ENCODE measurements at regions not wholly inside any gene's neighbourhood (a gene's known extent, or its start where the extent isn't known, plus 50 kb on each side); places are given as distances from the start of the nearest gene placed in this dataset.

- no peak overlapping the region for H3K27ac ChIP-seq (ENCODE audit: insufficient read depth, low read depth, low read length, poor library complexity, severe bottlenecking)
- H3K4me1 ChIP-seq (ENCODE audit: control insufficient read depth, insufficient read depth, low read length) = peaks cover 9% of the 10 kb centered on the region
- H3K9me3 ChIP-seq (ENCODE audit: control insufficient read depth, low read length) = no peaks in the 10 kb centered on the region
- H3K4me3 ChIP-seq (ENCODE audit: insufficient read depth, low read depth, low read length) = no peak overlapping the region
- no peaks in the 10 kb centered on the region for H3K36me3 ChIP-seq (ENCODE audit: control insufficient read depth, insufficient read depth, low read length)
- no peaks in the 10 kb centered on the region for H3K27me3 ChIP-seq (ENCODE audit: control insufficient read depth, insufficient read depth, low read length, poor library complexity, severe bottlenecking)
- 83 to 88% methylated on average over 8 of the region's 8 CpGs for WGBS, 2 experiments
Observed at GRCh38 chr10:123599366-123599849, 66.7 kb upstream of the GPR26 start.

GRCh38 chr10:123600177-123600576, 66.0 kb upstream of the GPR26 start:
- 96 to 97% methylated on average over 3 of the region's 3 CpGs for WGBS, 2 experiments
- Histone ChIP-seq H3K27ac (ENCODE audit: insufficient read depth, low read depth, low read length, poor library complexity, severe bottlenecking) (no peak overlapping the region), H3K4me1 (ENCODE audit: control insufficient read depth, insufficient read depth, low read length) (peaks cover 9% of the 10 kb centered on the region), H3K27me3 (ENCODE audit: control insufficient read depth, insufficient read depth, low read length, poor library complexity, severe bottlenecking) (no peaks in the 10 kb centered on the region), H3K9me3 (ENCODE audit: control insufficient read depth, low read length) (no peaks in the 10 kb centered on the region), H3K36me3 (ENCODE audit: control insufficient read depth, insufficient read depth, low read length) (no peaks in the 10 kb centered on the region), H3K4me3 (ENCODE audit: insufficient read depth, low read depth, low read length) (no peak overlapping the region)

GRCh38 chr10:123603130-123603529, 63.0 kb upstream of the GPR26 start:
- H3K4me3 ChIP-seq (ENCODE audit: insufficient read depth, low read depth, low read length) = no peak overlapping the region
- H3K4me1 ChIP-seq (ENCODE audit: control insufficient read depth, insufficient read depth, low read length) = peaks cover 24% of the 10 kb centered on the region
- no peaks in the 10 kb centered on the region for H3K36me3 ChIP-seq (ENCODE audit: control insufficient read depth, insufficient read depth, low read length)
- H3K27me3 ChIP-seq (ENCODE audit: control insufficient read depth, insufficient read depth, low read length, poor library complexity, severe bottlenecking) = no peaks in the 10 kb centered on the region
- no peak overlapping the region for H3K27ac ChIP-seq (ENCODE audit: insufficient read depth, low read depth, low read length, poor library complexity, severe bottlenecking)
- 80 to 85% methylated on average over 4 of the region's 4 CpGs for WGBS, 2 experiments
- H3K9me3 ChIP-seq (ENCODE audit: control insufficient read depth, low read length) = no peaks in the 10 kb centered on the region

DNA sequence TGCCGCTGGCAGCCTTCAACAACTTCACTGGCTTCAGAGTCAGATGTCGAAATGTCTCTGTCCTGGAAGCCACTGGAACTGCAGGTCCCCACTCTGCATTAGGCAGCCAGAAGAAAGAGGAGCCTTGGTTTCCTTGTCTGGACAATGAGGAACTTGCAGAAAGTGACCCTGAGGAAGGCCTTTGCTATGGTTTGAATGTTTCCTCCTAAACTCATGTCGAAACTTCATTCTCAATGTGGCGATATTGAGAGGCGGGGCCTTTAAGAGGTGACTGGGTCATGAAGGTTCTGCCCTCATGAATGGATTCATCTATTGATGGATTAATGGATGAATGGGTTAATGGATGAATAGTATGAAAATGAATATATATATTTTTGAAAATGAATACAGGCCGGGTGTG, 61.6 kb upstream of the GPR26 start:
- Histone ChIP-seq H3K9me3 (ENCODE audit: control insufficient read depth, low read length) (no peaks in the 10 kb centered on the region), H3K4me1 (ENCODE audit: control insufficient read depth, insufficient read depth, low read length) (peaks cover 28% of the 10 kb centered on the region)
- 80% methylated on average over 6 of the region's 6 CpGs for WGBS, 2 experiments

GRCh38 chr10:123606006-123606405, 60.1 kb upstream of the GPR26 start:
- Histone ChIP-seq H3K4me1 (ENCODE audit: control insufficient read depth, insufficient read depth, low read length) (peaks cover 28% of the 10 kb centered on the region), H3K4me3 (ENCODE audit: insufficient read depth, low read depth, low read length) (no peak overlapping the region), H3K27ac (ENCODE audit: insufficient read depth, low read depth, low read length, poor library complexity, severe bottlenecking) (no peak overlapping the region), H3K27me3 (ENCODE audit: control insufficient read depth, insufficient read depth, low read length, poor library complexity, severe bottlenecking) (no peaks in the 10 kb centered on the region), H3K9me3 (ENCODE audit: control insufficient read depth, low read length) (no peaks in the 10 kb centered on the region), H3K36me3 (ENCODE audit: control insufficient read depth, insufficient read depth, low read length) (no peaks in the 10 kb centered on the region)
- WGBS, 2 experiments = 91 to 92% methylated on average over 9 of the region's 9 CpGs

More for the DNA sequence above, 61.6 kb upstream of the GPR26 start:
- Histone ChIP-seq H3K4me3 (ENCODE audit: insufficient read depth, low read depth, low read length) (no peak overlapping the region), H3K27me3 (ENCODE audit: control insufficient read depth, insufficient read depth, low read length, poor library complexity, severe bottlenecking) (no peaks in the 10 kb centered on the region), H3K36me3 (ENCODE audit: control insufficient read depth, insufficient read depth, low read length) (no peaks in the 10 kb centered on the region), H3K27ac (ENCODE audit: insufficient read depth, low read depth, low read length, poor library complexity, severe bottlenecking) (no peak overlapping the region)

DNA sequence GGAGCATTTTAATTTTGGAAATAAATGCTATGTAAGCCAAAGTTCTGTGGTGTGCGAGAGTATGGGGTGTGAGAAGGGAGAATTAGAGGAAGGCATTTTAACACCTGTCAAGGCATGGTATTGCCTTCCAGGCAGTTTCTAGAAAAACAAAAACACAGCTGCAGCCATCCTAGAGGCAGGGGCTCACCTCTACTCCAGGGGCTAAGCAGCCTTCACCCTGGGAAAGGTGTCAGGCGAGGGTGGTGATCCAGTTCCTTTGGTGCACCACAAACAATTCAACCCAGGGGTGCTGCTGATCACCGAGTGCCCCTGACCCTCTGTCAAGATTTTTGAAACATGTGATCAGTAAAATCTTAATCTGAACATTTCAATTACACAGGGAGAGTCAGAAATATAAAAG, 59.2 kb upstream of the GPR26 start:
- peaks cover 28% of the 10 kb centered on the region for H3K4me1 ChIP-seq (ENCODE audit: control insufficient read depth, insufficient read depth, low read length)
- no peaks in the 10 kb centered on the region for H3K36me3 ChIP-seq (ENCODE audit: control insufficient read depth, insufficient read depth, low read length)
- no peaks in the 10 kb centered on the region for H3K27me3 ChIP-seq (ENCODE audit: control insufficient read depth, insufficient read depth, low read length, poor library complexity, severe bottlenecking)
- H3K27ac ChIP-seq (ENCODE audit: insufficient read depth, low read depth, low read length, poor library complexity, severe bottlenecking) = no peak overlapping the region
- H3K4me3 ChIP-seq (ENCODE audit: insufficient read depth, low read depth, low read length) = no peak overlapping the region
- no peaks in the 10 kb centered on the region for H3K9me3 ChIP-seq (ENCODE audit: control insufficient read depth, low read length)
- 36 to 43% methylated on average over 3 of the region's 3 CpGs for WGBS, 2 experiments

GRCh38 chr10:123607386-123607785, 58.8 kb upstream of the GPR26 start:
- Histone ChIP-seq H3K27ac (ENCODE audit: insufficient read depth, low read depth, low read length, poor library complexity, severe bottlenecking) (no peak overlapping the region), H3K27me3 (ENCODE audit: control insufficient read depth, insufficient read depth, low read length, poor library complexity, severe bottlenecking) (no peaks in the 10 kb centered on the region), H3K4me3 (ENCODE audit: insufficient read depth, low read depth, low read length) (no peak overlapping the region), H3K9me3 (ENCODE audit: control insufficient read depth, low read length) (no peaks in the 10 kb centered on the region), H3K4me1 (ENCODE audit: control insufficient read depth, insufficient read depth, low read length) (peaks cover 28% of the 10 kb centered on the region), H3K36me3 (ENCODE audit: control insufficient read depth, insufficient read depth, low read length) (no peaks in the 10 kb centered on the region)
- 0% methylated on average over 1 of the region's 1 CpG for WGBS, 2 experiments

GRCh38 chr10:123608047-123608446, 58.1 kb upstream of the GPR26 start:
- no peak overlapping the region for H3K27ac ChIP-seq (ENCODE audit: insufficient read depth, low read depth, low read length, poor library complexity, severe bottlenecking)
- H3K27me3 ChIP-seq (ENCODE audit: control insufficient read depth, insufficient read depth, low read length, poor library complexity, severe bottlenecking) = no peaks in the 10 kb centered on the region
- no peaks in the 10 kb centered on the region for H3K9me3 ChIP-seq (ENCODE audit: control insufficient read depth, low read length)
- WGBS, 2 experiments = 39 to 41% methylated on average over 3 of the region's 3 CpGs
- H3K4me3 ChIP-seq (ENCODE audit: insufficient read depth, low read depth, low read length) = no peak overlapping the region
- H3K4me1 ChIP-seq (ENCODE audit: control insufficient read depth, insufficient read depth, low read length) = peaks cover 28% of the 10 kb centered on the region
- H3K36me3 ChIP-seq (ENCODE audit: control insufficient read depth, insufficient read depth, low read length) = no peaks in the 10 kb centered on the region

DNA sequence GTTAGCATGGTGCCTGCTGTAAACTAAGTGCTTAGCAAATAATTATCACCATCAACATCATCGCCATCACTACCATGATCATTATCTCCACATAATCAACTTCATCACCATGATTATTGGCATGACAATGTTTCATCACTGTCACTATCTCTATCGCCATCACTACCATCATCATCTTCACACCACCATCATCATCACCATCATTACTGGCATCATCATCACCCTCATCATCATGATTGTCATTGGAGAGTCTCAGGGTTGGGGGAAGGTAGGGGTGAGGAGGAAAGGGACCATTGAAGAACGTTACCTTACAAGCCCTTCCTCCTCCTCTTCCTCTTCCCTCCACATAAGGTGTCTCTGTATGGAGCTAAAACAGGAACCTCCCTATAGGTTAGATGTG, 54.9 kb upstream of the GPR26 start:
- 90 to 96% methylated on average over 2 of the region's 3 CpGs for WGBS, 2 experiments
- H3K27me3 ChIP-seq (ENCODE audit: control insufficient read depth, insufficient read depth, low read length, poor library complexity, severe bottlenecking) = no peaks in the 10 kb centered on the region
- H3K4me3 ChIP-seq (ENCODE audit: insufficient read depth, low read depth, low read length) = no peak overlapping the region
- H3K9me3 ChIP-seq (ENCODE audit: control insufficient read depth, low read length) = no peaks in the 10 kb centered on the region
- H3K27ac ChIP-seq (ENCODE audit: insufficient read depth, low read depth, low read length, poor library complexity, severe bottlenecking) = no peak overlapping the region
- H3K36me3 ChIP-seq (ENCODE audit: control insufficient read depth, insufficient read depth, low read length) = no peaks in the 10 kb centered on the region
- peaks cover 19% of the 10 kb centered on the region for H3K4me1 ChIP-seq (ENCODE audit: control insufficient read depth, insufficient read depth, low read length)

DNA sequence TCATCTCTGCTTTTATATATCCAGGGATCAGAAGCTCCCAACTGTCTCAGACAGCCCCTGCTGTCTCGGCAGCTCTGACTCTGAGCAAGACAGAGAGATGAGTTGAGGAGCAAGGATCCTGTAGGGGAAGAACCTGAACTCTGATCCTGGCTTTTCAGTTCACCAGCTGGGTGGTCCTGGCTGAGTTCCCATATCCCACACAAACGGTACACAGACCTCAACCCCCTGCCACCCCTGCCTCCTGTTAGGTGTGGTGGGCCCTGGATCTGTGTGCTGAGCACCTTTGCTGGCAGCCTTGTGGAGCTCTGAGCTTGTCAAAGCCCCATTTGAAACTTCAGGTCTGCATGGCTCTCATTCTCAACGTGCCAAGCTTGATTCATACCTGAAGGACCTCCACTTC, 54.3 kb upstream of the GPR26 start:
- WGBS, 2 experiments = 90 to 97% methylated on average over 3 of the region's 3 CpGs
- Histone ChIP-seq H3K4me1 (ENCODE audit: control insufficient read depth, insufficient read depth, low read length) (peaks cover 17% of the 10 kb centered on the region), H3K27me3 (ENCODE audit: control insufficient read depth, insufficient read depth, low read length, poor library complexity, severe bottlenecking) (no peaks in the 10 kb centered on the region), H3K4me3 (ENCODE audit: insufficient read depth, low read depth, low read length) (no peak overlapping the region), H3K27ac (ENCODE audit: insufficient read depth, low read depth, low read length, poor library complexity, severe bottlenecking) (no peak overlapping the region), H3K9me3 (ENCODE audit: control insufficient read depth, low read length) (no peaks in the 10 kb centered on the region), H3K36me3 (ENCODE audit: control insufficient read depth, insufficient read depth, low read length) (no peaks in the 10 kb centered on the region)

GRCh38 chr10:123613346-123613850, 52.8 kb upstream of the GPR26 start:
- Histone ChIP-seq H3K27me3 (ENCODE audit: control insufficient read depth, insufficient read depth, low read length, poor library complexity, severe bottlenecking) (no peaks in the 10 kb centered on the region), H3K4me3 (ENCODE audit: insufficient read depth, low read depth, low read length) (no peak overlapping the region), H3K27ac (ENCODE audit: insufficient read depth, low read depth, low read length, poor library complexity, severe bottlenecking) (no peak overlapping the region), H3K9me3 (ENCODE audit: control insufficient read depth, low read length) (no peaks in the 10 kb centered on the region), H3K36me3 (ENCODE audit: control insufficient read depth, insufficient read depth, low read length) (no peaks in the 10 kb centered on the region), H3K4me1 (ENCODE audit: control insufficient read depth, insufficient read depth, low read length) (peaks cover 4% of the 10 kb centered on the region)
- WGBS, 2 experiments = 80 to 83% methylated on average over 7 of the region's 7 CpGs
